ENCODE measurements at regions not wholly inside any gene's neighbourhood (a gene's known extent, or its start where the extent isn't known, plus 50 kb on each side); places are given as distances from the start of the nearest gene placed in this dataset.

DNA sequence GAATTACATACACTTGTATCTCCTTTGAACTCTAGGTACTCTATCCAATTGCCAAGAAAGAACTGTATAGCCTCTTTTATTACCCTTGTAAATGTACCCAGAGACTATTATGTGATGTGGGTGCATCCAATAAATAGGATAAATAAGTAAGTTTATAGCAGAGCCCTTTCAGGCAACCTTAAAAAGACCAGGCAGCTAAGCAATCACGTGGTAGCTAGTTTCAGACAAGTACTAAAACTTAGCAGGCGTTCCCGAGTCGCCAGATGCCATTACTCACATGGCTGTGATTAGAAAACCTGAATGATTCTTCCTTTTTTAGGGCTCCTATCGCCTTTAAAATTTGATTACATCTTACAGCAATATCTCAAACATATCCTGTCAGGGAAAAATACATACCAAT, 1303.0 kb downstream of the EFNB2 start:
- H3K4me3 ChIP-seq, result no peak overlapping the region
- TF ChIP-seq POLR2A (IDR thresholded peaks at IDR 0.05) (no peak), EP300 (IDR thresholded peaks at IDR 0.05) (no peak), POLR2AphosphoS5 (IDR thresholded peaks at IDR 0.05) (no peak)
- TF ChIP-seq, protein P1, sequence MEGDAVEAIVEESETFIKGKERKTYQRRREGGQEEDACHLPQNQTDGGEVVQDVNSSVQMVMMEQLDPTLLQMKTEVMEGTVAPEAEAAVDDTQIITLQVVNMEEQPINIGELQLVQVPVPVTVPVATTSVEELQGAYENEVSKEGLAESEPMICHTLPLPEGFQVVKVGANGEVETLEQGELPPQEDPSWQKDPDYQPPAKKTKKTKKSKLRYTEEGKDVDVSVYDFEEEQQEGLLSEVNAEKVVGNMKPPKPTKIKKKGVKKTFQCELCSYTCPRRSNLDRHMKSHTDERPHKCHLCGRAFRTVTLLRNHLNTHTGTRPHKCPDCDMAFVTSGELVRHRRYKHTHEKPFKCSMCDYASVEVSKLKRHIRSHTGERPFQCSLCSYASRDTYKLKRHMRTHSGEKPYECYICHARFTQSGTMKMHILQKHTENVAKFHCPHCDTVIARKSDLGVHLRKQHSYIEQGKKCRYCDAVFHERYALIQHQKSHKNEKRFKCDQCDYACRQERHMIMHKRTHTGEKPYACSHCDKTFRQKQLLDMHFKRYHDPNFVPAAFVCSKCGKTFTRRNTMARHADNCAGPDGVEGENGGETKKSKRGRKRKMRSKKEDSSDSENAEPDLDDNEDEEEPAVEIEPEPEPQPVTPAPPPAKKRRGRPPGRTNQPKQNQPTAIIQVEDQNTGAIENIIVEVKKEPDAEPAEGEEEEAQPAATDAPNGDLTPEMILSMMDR (IDR thresholded peaks at IDR 0.05), result no peak
- ATAC-seq, result no peak
- H3K36me3 ChIP-seq, result no peaks in the 10 kb centered on the region
- no peaks in the 10 kb centered on the region for H3K9me3 ChIP-seq
- no peaks in the 10 kb centered on the region for H3K27me3 ChIP-seq
- H3K4me1 ChIP-seq, result no peaks in the 10 kb centered on the region
- 27 to 66% methylated on average over 5 of the region's 5 CpGs for WGBS, 2 donors (ENCODE audit: low coverage in 1 of 2)
- no peak overlapping the region for H3K27ac ChIP-seq

DNA sequence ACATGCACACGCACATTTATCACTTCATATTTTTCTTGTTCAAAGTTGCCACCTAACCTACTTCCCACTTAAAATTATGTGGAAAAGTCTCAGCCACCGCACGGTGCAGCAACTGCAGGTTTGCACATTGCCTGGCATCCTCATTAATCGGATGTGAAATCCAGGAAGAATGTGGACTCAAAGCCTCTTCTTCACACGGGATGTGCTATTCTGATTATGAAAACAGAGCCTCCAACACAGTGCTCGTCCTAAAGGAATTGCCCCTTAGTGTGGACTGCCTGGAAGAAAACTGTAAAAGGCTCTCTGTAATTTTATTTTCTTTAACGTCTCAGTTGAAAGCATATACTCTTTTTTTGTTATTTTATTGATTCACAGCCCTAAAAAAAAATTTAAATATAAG, 1303.5 kb downstream of the EFNB2 start:
- TF ChIP-seq EP300 (IDR thresholded peaks at IDR 0.05) (no peak), POLR2A (IDR thresholded peaks at IDR 0.05) (no peak), POLR2AphosphoS5 (IDR thresholded peaks at IDR 0.05) (no peak)
- 65 to 97% methylated on average over 4 of the region's 7 CpGs for WGBS, 2 donors (ENCODE audit: low coverage in 1 of 2)
- no peaks in the 10 kb centered on the region for H3K4me1 ChIP-seq
- no peaks in the 10 kb centered on the region for H3K36me3 ChIP-seq
- no peaks in the 10 kb centered on the region for H3K27me3 ChIP-seq
- ATAC-seq, result no peak
- H3K9me3 ChIP-seq, result no peaks in the 10 kb centered on the region
- no peak overlapping the region for H3K4me3 ChIP-seq
- no peak overlapping the region for H3K27ac ChIP-seq

DNA sequence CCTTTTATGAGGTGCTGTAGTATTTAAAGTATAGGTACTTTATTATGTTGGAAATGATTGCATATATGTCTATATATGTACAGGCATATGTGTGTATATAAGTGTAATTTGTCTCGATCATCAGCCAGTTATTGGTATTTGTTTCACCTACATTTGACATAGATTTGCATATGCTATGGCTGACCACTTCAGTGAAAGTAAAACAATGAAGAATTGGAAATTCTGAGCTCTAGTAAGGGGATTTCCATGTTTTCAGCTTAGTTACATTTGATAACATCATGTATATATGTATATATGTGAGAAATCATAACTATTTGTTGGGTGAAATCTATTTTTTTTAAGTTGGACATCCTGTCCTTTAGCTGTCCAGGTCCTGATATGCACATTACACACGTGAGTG, 1303.9 kb downstream of the EFNB2 start:
- TF ChIP-seq, protein P1 (IDR thresholded peaks at IDR 0.05), result no peak
- TF ChIP-seq POLR2AphosphoS5 (IDR thresholded peaks at IDR 0.05) (no peak), POLR2A (IDR thresholded peaks at IDR 0.05) (no peak), EP300 (IDR thresholded peaks at IDR 0.05) (no peak)
- H3K4me1 ChIP-seq, result no peaks in the 10 kb centered on the region
- no peak overlapping the region for H3K27ac ChIP-seq
- no peak overlapping the region for H3K4me3 ChIP-seq
- ATAC-seq, result no peak
- no peaks in the 10 kb centered on the region for H3K36me3 ChIP-seq
- 81 to 94% methylated on average over 2 of the region's 2 CpGs for WGBS, 2 donors (ENCODE audit: low coverage in 1 of 2)
- H3K27me3 ChIP-seq, result no peaks in the 10 kb centered on the region
- H3K9me3 ChIP-seq, result no peaks in the 10 kb centered on the region

DNA sequence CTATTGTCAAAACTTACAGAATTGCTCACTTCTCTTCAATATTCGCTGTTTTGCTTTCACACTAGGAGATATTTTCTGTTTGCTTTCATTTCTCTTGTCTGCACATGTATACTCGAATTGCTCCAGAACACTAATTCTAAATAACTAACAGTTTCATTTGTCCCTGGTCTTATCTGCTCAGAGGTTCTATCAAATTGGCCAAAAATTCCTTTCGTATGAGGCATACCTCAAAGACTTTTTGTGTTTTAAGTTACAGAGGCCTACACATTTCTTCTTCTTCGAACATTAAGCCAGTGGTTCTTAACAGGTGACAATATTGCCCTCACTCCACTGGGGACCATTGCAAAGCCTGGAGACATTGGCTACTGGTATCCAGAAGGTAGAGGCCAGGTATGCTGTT, 1314.6 kb downstream of the EFNB2 start:
- Histone ChIP-seq H3K27ac (no peak overlapping the region), H3K9me3 (no peaks in the 10 kb centered on the region), H3K4me1 (no peaks in the 10 kb centered on the region), H3K27me3 (no peaks in the 10 kb centered on the region), H3K4me3 (no peak overlapping the region), H3K36me3 (no peaks in the 10 kb centered on the region)
- no peak for ATAC-seq
- WGBS, 2 donors (ENCODE audit: low coverage in 1 of 2), result 88 to 94% methylated on average over 4 of the region's 4 CpGs
- TF ChIP-seq, protein P1 (IDR thresholded peaks at IDR 0.05), result no peak
- TF ChIP-seq POLR2AphosphoS5 (IDR thresholded peaks at IDR 0.05) (no peak), POLR2A (IDR thresholded peaks at IDR 0.05) (no peak), EP300 (IDR thresholded peaks at IDR 0.05) (no peak)

DNA sequence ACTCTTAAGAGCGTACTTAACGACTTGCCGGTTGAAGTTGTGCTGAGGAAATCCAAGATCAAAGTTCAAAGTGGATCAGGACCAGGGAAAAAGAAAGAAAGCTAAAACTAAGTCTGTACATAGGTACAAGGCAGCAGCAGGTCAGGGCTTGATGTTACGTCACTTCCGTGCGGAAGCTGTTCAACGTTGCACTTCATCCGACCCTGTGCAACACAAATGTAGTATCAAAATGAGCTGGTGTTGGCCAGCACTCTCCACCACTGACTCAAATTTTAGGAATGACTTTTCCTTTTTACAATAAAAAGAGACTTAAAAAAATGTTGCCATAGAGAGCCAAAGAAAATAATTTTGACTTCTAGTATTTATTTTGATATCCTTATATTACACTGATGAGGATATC, 1315.4 kb downstream of the EFNB2 start:
- Histone ChIP-seq H3K36me3 (no peaks in the 10 kb centered on the region), H3K4me1 (no peaks in the 10 kb centered on the region), H3K4me3 (no peak overlapping the region), H3K27ac (no peak overlapping the region), H3K9me3 (no peaks in the 10 kb centered on the region), H3K27me3 (no peaks in the 10 kb centered on the region)
- TF ChIP-seq POLR2AphosphoS5 (IDR thresholded peaks at IDR 0.05), result no peak
- ATAC-seq, result no peak
- 88 to 89% methylated on average over 7 to 8 of the region's 8 CpGs for WGBS, 2 donors (ENCODE audit: low coverage in 1 of 2)

DNA sequence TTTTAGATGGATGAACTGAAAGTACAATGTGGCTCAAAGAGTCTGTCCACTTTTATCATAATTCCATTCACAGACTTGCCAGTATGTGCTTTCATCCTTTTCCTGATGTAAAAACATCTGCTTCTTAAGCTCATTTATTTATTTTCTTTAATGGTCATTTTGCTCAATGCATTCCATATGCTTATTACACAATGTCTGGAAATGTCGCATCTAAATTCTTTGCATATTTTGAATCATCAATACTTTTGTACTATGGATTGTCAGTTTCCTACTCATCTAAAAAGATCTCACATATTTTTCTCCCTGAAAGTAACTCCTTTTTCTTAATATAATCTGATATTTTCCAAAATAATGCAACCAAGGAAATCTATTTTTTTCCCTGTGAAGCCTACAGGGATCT, 1315.8 kb downstream of the EFNB2 start:
- no peak overlapping the region for H3K4me3 ChIP-seq
- ATAC-seq, result no peak
- no peak overlapping the region for H3K27ac ChIP-seq
- no peaks in the 10 kb centered on the region for H3K27me3 ChIP-seq
- H3K9me3 ChIP-seq, result no peaks in the 10 kb centered on the region
- no peaks in the 10 kb centered on the region for H3K4me1 ChIP-seq
- TF ChIP-seq POLR2A (IDR thresholded peaks at IDR 0.05), result no peak
- no peak for TF ChIP-seq POLR2AphosphoS5 (IDR thresholded peaks at IDR 0.05)
- TF ChIP-seq, protein P1 (IDR thresholded peaks at IDR 0.05), result no peak
- TF ChIP-seq EP300 (IDR thresholded peaks at IDR 0.05), result no peak
- H3K36me3 ChIP-seq, result no peaks in the 10 kb centered on the region
- 61% methylated on average over 1 of the region's 1 CpG; no CpG with 5 or more reads in 1 of the 2 donors for WGBS, 2 donors (ENCODE audit: low coverage in 1 of 2)

Data from gastroesophageal sphincter (tissue), 4 donors.